ENCODE measurements at regions not wholly inside any gene's neighbourhood (a gene's known extent, or its start where the extent isn't known, plus 50 kb on each side); places are given as distances from the start of the nearest gene placed in this dataset.

DNA sequence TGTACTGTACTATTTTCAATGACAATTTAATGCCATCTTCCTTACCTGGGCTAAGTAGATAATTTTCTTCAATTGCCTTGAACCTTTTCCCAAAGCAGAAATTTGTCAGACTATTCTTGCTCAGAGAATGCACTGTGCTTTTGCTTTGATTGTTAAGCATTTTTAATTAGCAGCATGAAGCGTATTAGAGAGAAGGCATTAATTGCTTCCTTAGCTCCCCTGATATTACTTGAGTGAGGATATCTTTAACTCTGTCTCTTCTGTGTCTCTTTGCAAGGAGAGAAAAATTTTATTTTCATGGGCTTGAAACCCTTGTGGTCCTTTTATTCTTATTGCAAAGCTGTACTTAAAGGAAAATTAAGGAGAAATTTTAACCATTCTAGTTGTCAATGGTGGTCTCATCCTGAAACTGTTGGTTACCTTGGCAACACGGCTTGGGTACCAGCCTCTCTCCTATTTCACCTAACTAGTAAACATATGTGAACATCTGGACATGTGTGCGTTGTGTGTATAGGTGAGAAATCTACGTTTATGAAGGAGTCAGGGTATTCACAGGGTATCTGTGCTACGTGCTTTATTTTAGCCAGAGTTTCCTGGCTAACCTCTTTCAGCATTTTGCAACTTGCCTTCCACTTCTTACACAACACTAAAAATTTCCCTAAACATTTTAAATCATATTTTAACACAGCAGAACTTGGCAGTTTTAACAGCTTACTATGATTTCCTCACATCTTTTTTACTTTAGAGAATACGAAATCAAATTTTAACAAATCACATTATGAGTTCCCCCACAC, 225.5 kb downstream of the KLF5 start:
- DNase-seq (ENCODE audit: insufficient read length, low spot score) (no peak), FAIRE-seq (no peak)
- TF ChIP-seq, protein P1, sequence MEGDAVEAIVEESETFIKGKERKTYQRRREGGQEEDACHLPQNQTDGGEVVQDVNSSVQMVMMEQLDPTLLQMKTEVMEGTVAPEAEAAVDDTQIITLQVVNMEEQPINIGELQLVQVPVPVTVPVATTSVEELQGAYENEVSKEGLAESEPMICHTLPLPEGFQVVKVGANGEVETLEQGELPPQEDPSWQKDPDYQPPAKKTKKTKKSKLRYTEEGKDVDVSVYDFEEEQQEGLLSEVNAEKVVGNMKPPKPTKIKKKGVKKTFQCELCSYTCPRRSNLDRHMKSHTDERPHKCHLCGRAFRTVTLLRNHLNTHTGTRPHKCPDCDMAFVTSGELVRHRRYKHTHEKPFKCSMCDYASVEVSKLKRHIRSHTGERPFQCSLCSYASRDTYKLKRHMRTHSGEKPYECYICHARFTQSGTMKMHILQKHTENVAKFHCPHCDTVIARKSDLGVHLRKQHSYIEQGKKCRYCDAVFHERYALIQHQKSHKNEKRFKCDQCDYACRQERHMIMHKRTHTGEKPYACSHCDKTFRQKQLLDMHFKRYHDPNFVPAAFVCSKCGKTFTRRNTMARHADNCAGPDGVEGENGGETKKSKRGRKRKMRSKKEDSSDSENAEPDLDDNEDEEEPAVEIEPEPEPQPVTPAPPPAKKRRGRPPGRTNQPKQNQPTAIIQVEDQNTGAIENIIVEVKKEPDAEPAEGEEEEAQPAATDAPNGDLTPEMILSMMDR (IDR thresholded peaks at IDR 0.05; ENCODE audit: insufficient read depth, missing control alignments) = no peak

DNA sequence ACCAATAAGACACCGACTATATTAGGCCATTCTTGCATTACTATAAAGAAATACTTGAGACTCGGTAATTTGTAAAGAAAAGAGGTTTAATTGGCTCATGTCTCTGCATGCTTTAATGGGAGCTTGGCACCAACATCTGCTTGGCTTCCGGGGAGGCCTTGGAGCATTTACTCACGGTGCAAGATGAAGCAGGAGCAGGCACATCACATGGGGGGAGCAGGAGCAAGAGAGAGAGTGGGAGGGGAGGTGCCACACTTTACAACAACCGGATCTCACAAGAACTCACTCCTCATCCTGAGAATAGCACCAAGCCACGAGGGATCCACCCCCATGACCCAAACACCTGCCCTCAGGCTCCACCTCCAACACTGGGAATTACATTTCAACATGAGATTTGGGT, 224.8 kb downstream of the KLF5 start:
- TF ChIP-seq, protein P1 (IDR thresholded peaks at IDR 0.05; ENCODE audit: insufficient read depth, missing control alignments) = no peak
- no peak for FAIRE-seq
- DNase-seq (ENCODE audit: insufficient read length, low spot score) = no peak

DNA sequence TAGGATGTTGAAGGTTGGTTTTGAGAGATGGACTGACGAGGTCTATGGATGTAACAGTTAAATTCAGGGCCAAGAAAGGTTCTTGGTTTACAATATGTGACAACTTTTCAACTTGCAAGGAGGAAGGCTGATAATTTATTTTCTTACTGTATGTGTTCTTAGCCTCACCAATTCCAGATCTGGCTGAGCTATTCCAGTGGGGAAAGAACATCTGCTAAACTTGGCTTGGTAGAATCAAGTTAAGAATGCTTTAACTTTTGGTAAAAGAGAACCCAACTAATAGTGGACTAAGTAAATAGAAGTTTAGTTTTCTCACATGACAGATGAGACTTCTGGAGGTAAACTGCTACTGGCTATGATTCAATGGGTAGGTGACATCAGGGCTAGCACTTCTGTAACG, 222.9 kb downstream of the KLF5 start:
- TF ChIP-seq, protein P1 (IDR thresholded peaks at IDR 0.05; ENCODE audit: insufficient read depth, missing control alignments) = no peak
- DNase-seq (ENCODE audit: insufficient read length, low spot score) = no peak
- no peak for FAIRE-seq

DNA sequence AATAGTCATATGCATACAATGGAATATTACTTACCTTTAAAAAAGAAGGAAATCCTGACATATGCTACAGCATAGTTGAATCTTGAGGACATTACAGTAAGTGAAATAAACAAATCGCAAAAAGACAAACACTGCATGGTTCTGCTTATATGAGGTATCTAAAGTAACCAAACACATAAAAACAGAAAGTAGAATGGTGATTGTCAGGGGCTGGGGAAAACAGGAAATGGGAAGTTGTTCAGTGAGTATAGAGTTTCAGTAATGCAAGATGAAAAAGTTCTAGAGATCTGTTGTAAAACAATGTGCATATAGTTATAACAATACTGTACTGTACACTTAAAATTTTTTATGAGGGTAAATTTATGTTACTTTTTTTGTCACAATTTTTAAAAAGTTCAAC, 219.4 kb downstream of the KLF5 start:
- FAIRE-seq (no peak), DNase-seq (ENCODE audit: insufficient read length, low spot score) (no peak)
- TF ChIP-seq, protein P1 (IDR thresholded peaks at IDR 0.05; ENCODE audit: insufficient read depth, missing control alignments) = no peak

DNA sequence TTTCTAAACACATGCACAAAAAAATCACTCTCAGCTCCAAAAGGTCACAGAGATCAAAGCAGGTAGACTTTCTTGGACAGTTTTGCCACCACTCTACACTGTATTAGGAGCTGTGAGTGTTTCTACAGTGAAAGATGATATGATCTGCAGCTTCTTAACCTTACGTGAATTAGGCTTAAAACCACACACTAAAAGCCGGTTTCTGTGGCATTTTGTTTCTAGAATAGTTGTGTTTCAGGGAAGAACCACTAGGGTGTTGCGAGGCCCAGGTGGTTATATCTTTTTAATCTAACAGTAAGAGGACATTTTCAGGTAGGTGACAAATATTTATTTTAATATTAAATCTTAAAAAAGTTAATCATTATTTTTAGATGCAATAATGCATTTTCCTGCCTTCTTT, 216.4 kb downstream of the KLF5 start:
- DNase-seq (ENCODE audit: insufficient read length, low spot score) = no peak
- no peak for FAIRE-seq
- TF ChIP-seq, protein P1 (IDR thresholded peaks at IDR 0.05; ENCODE audit: insufficient read depth, missing control alignments) = no peak

DNA sequence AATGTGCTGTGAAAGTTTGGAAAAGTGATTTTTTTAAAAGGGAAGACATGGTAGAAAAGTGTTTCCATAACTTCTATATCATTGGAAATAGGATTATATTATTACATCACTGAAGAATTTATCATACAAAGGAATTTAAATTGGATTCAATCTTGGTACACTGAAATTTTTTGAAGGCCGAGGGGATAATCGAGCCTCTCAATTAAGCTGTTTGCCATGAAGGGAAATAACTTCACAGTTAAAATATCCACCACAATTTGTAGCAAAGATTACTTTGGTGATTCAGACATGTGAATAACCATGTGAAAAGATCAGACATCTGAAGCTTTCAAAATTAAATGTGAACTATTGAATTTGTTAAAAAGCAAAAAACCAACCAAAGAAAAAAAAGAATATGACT, 215.3 kb downstream of the KLF5 start:
- no peak for DNase-seq (ENCODE audit: insufficient read length, low spot score)
- no peak for FAIRE-seq
- TF ChIP-seq, protein P1 (IDR thresholded peaks at IDR 0.05; ENCODE audit: insufficient read depth, missing control alignments) = no peak

DNA sequence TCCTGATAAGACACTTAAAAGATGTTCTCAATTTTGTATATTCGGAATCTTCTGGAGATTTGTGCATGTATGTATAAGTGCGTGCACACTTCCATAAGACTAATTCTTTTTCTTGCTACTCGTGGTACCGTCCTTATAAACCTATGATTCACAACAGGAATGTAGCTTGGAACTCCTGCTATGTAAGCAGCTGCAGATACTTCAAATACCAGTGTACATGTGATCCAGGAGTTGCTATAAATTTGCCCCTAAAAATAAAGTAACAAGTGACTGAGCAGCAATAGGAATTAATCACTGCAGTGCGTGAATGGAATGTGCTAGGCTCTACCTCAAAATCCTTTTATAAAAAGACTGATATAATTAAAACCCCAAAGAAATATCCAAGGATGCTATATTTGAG, 214.9 kb downstream of the KLF5 start:
- DNase-seq (ENCODE audit: insufficient read length, low spot score) (no peak), FAIRE-seq (no peak)

More for the DNA sequence above, 214.9 kb downstream of the KLF5 start:
- TF ChIP-seq, protein P1 (IDR thresholded peaks at IDR 0.05; ENCODE audit: insufficient read depth, missing control alignments) = no peak

Measured in D721Med (cell line).